HTR-8/SVneo (cell line): ENCODE measurements at regions not wholly inside any gene's neighbourhood (a gene's known extent, or its start where the extent isn't known, plus 50 kb on each side); places are given as distances from the start of the nearest gene placed in this dataset.
"Not testable (repeated sequence)": the region's sequence is repeated elsewhere in the genome, so short reads cannot be mapped to it uniquely, and the experiment has no call there.

Experiments used
- DNase-seq: peaks from one replicate; pipeline ENCODE4 v3.0.0; 2011; ENCODE audit warnings: low spot score, mixed read lengths; ENCODE audit not compliant: insufficient read length
- FAIRE-seq: peaks from 2 replicates; lab custom pipeline; 2011; peaks lifted over from hg19 to GRCh38; lab: Jason Lieb, UNC

DNA sequence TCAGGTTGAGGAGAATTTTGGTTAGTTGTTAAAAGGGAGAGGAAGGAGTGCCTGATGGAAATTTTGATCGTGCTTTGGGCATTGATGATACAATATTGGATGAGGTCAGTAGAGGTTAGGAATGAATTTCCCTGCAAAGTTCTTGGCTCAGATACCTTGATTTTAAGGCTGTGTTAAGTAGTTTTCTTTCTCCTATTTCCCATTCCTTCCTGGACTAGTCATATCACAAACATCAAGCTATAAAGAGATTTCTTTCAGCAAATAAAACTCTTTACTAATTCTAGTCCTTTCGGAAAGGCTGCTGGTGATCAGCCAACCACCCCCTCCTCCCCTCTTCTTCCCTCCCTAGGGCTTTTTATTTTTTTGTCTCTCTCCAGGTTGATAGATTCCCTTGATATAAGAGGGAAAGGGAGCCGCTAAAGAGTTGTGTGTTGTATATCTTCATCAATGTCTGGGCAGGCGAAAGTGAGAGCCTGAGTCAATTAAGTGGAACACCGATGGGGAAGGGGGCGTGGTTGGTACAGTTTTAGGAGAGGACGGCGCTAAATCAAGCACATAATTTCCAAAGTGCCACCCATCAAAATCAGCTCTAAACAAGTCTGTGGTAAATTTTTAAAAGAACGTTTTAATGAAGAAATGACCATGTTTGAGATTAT lies 100.1 kb upstream of the PLXNA2 start:
- FAIRE-seq: no peak
- no peak for DNase-seq

DNA sequence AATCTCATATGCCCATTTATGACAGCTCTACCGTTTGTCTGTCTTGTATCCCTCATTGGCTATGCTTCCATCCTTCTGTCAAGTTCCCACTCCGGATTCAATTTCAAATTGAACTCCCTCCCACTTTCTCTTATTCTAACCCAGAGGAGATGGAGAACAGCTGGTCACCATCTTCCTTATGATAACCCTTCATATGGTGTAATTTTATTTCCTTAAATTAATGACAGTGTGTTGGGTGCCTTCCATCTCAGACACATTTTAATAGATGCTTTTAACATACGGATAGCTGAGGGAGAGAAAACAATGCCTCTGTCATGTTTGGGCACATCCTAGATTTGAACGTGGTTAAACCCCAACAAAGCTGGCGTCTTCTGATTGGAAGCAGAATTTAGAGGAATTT lies 103.0 kb upstream of the PLXNA2 start:
- no peak for DNase-seq

DNA sequence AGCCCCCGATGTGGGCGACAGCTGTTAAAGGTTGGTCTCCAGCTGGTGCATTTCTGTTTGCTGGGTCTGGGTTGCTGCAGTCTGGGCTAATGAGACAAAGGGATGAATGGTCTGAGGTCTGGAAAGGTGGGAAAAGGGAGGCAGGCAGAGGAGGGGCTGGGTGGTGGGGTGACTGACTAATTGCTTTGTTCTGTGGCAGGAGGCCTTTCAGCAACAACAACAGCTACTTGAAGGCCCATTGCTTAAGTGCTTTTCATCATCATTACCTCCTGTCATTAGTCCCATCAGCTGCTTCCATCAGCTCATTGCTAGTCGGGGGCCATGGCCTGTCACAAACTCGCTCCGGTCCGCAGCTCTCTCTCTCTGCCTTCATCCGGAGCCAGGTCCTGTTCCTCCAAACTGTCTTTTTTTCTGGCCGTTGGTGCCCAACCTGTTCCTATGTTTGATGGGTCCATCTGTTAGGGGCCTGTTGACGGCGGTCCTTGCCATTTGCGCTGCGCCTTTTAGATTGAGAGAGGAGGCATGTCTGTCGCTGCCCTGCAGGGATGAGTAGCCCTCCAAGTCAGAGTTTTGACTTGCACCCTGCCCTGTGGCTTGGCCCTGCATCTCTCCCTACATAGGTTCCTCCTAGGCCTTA lies 105.6 kb upstream of the PLXNA2 start:
- FAIRE-seq (no peak), DNase-seq (no peak)

More for the DNA sequence above, 103.0 kb upstream of the PLXNA2 start:
- FAIRE-seq: no peak

DNA sequence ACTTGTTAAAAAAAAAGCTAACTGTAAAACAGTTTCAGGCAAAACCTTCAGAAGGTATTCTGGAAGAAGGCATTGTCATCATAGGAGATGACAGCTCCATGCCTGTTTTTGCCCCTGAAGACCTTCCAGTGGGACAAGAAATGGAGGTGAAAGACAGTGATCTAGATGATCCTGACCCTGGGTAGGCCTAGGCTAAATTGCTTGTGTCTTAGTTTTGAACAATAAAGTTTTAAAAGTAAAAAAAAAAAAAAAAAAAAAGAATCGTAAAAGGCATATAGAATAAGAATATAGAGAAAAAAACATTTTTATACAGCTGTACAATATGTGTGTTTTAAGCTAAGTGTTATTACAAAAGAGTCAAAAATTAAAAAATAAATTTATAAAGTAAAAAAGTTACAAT lies 106.6 kb upstream of the PLXNA2 start:
- FAIRE-seq: no peak
- DNase-seq: no peak

DNA sequence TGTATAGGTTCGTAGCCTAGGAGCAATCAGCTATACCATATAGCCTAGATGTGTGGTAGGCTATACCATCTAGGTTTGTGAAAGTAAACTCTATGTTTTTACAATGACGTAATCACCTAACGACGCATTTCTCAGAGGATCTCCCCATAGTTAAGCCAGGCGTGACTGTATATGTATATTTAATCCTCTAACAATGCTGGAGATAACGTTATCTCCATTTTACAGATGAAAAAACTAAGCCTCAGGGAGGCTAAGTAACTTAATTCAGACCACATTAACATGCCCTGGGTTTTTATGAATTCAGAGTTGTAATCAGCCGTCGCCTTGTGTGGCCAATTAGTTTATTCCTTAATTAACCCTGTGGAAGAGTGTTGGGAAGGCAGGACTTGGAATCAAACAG lies 107.7 kb upstream of the PLXNA2 start:
- FAIRE-seq: no peak
- DNase-seq: no peak

DNA sequence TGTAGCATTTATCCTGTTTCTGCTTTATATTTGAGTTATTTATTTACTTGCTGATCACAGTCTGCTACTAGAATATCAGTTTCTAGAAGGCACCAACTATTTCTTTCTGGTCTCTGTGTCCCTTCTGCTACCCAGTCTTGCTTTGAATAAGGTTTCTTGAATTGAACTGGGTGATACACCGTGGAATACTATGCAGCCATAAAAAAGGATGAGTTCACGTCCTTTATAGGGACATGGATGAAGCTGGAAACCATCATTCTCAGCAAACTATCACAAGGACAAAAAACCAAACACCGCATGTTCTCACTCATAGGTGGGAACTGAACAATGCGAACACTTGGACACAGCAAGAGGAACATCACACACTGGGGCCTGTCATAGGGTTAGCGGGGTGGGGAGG lies 109.6 kb upstream of the PLXNA2 start:
- FAIRE-seq, DNase-seq: not testable (repeated sequence)

DNA sequence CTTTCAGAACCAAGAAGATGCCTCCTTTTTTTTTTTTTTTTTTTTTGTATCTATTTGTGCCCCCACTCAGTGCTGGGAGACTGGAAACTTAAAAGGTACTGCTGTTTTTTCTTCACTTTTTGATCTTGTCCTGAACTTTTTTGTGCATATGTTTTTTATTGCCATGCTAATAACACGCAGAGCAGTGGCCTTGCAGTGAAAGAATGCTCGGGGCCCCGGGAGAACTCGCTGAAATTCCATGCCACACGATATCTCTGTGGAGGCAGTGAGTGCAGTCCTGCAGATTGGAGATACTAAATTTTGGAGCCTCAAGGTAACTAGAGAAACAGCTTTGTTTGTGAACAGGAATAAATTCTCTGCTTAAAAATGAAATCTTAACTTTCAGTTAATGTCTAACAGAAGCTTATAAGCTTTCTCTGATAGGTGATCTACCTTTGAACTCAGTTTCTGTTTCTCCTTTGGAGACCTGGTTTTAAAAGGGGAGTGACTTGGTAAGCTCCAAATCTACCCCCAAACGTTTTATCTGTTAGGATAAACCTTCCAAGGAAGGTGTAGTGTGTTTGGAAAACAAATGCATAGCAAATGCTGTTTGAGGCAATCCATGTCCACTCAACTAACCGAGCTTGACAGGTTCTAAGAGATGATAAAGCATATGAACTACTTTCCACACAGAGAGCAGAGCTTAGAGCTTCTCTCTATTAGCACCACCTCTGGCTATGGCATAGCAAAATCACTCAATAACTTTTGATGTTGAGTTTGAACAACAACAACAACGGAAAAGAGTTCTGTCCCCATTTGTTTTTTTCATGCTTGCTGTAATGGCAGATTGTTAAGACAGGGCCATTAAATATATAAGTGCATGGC lies 113.7 kb upstream of the PLXNA2 start:
- no peak for FAIRE-seq

DNA sequence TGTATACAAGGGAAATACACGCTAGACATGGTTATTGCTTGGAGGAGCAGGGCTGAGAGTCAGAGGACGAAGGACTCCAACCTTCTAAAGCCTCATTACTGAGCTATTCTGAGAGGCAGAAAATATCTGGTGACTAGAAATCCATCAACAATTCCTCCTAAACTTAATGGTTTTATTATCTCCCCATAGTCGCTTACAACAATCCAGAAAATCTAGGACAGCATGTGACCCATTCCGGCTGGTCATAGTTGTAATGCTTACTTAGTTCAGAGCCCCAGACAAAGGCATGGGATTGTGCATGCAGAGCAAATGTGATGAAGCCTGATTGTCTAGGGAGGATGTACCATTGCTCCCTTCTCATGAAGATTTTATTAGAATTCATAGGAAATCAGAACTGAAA lies 114.5 kb upstream of the PLXNA2 start:
- FAIRE-seq (no peak), DNase-seq (no peak)

More for the DNA sequence above, 113.7 kb upstream of the PLXNA2 start:
- no peak for DNase-seq

DNA sequence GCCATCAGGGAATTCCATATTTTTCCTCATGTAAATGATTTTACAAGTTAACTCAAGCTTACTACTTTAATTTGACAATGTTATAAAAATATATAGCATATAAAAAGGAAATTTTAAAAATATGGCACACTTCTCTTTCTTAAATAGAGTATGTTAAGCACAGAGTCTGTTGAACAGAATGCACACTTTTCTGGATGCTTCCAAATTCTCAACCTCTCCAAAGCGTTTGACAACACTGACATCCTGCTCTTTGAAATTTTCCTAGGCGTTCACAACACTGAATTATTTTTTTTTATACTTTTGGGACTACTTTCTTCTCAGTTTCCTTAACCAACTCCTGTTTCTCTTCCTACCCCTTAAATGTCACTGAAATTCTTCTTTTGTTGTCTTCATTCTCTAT lies 117.8 kb upstream of the PLXNA2 start:
- FAIRE-seq (no peak), DNase-seq (no peak)

DNA sequence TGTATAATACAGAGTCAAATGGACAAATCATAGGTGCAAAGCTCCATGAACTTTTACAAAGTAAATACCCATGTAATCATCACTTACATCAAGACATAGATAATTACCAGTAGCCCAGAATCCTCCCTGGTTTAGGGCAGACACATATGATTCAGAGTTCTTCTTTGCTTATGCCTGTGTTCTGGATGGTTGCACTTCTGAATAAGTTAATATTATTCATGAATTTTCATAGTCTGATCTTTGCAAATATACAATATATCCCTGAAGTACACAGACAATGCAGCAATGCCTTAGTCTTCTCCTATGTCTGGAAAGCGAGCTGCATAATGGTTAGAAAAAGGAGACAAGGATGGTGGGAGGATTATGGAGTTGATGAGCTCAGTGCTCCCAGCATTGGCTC lies 122.4 kb upstream of the PLXNA2 start:
- FAIRE-seq: no peak
- no peak for DNase-seq

DNA sequence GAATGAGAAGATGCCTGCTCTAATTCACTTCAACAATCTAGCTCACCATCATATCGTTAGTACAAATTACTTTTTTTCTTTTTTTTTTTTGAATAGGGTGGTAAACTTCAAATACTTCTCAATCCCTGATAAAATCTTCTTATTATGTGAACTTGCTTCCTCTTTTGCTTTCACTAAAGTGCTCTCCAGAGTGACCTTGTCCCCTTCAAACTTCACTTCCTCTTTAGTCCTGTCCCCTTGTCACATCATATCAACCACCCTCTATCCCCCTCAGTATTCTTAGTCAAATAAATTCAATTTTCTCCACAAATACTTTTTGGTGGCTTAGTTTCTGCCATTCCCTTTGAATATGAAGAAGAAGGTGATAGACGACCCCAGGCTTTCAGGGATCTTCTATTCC lies 124.9 kb upstream of the PLXNA2 start:
- DNase-seq: no peak
- FAIRE-seq: no peak

DNA sequence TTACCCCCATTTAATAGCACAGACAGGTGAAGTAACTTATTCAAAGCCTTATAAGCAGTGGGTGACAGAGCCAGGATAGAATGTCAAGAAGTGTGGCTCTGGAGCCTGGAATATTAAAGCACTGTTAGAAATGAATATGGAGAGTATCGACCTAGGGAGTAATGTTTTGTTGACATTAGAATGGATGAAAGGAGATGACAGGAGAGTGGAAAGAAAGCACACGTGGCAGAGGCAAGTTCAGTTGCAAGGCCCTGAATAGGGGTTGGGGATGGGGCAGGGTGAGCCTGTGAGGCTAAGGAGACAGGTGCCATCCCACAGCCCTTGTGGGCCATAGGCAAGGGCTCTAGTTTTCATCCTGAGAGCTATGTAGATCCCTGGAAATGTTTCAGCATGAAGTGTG lies 125.5 kb upstream of the PLXNA2 start:
- no peak for FAIRE-seq
- DNase-seq: no peak

DNA sequence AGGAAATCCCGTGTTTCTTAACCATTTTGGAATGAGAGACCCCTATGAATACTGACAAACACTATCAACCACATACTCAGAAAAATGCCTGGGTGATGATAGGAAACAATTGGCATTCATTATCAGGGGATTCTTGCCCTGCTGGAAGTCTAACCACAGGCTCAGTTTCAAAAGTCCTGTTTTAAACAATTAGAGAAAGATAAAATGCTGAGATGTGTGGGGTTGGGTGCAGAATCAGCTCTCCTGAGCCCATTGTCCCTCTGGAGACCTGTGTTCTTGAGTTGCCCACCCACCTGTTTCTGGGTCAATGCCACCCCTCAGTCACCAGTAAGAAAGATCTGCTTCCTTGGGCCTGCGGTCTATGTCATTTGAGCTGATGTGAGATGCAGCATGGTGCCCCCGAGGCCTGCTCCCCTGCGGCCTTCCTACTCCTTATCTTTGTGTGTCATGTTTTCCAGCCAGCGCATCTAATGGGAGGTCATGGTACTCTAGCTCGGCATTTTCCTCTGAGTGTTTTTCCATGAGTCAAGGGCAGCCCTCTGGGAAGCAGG lies 130.3 kb upstream of the PLXNA2 start:
- no peak for FAIRE-seq

DNA sequence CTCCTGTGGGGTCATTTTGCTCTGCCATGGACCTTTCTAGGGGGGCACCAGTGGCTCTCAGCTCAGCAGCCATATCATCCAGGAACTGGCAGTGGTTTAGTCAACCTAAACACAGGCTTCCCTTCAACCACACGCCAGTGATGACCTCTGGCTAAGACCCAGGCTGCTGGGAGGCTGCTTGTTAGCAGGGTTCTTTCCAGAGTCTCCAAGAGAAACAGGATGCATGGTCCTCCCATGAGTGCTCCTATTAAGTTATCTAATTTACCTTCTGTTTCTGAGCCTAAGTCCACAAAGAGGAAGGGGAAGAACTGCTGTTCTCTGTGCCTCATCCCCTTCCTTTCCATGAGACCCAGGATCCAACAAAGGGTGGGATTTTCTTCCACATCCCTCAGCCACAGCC lies 137.3 kb upstream of the PLXNA2 start:
- FAIRE-seq: no peak
- DNase-seq: no peak

More for the DNA sequence above, 130.3 kb upstream of the PLXNA2 start:
- no peak for DNase-seq

DNA sequence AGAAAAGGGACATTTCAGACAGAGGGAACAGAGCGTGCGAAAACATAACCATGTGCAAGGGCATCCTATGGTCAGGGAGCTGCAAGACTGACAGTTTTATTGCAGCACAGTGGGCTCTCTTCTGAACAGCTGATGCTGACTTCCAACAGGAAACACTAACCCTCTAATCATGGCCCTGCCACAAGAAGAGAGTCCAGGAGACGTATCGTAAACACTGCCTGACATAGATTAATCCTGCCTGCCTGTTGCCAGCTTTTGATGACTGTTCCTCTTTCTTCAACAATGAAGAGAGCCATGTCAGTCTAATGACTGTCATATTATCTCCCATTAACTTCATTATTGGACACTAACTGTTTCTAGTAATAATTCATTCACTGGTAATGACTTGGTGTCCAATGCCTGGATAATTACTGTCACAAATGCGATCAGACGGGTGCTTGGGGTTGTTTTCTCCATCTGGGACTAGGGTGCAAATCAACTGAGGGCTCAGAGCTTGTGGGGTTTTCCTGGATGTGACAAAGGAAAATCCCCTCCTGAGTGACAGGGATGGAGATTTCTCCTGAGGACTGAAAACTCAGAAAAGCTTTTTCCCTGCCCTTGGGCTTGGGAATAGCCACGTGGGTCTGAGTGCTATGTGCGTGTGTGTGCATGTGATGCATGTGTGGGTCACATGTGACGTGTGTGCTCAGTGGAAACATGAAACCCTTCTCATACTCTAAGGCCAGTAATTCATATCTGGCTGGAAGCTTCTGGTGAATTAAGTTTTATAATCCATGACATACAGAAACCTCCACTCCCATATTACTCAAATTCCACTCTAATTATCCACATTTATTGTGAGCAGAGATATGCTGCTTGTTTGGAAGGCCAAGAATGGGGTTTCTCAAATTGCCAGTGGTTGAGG lies 144.0 kb upstream of the PLXNA2 start:
- no peak for FAIRE-seq
- no peak for DNase-seq

DNA sequence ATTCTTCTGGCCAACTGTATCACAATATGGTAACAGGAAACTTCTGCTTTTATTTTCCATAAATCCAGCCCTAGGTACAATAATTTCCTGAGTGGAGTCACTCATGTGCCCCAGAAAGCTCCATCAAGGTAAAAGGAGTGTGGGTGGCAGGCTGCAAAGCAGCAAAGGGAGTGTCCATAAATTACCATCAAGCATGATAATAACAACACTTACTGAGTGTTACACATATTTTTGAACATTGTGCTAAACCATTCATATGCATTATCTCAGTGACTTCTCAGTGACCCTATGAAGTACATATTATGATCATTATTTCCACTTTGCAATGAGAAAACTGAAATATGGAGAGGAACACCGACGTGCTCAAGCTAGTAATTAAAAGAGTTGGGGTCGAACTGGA lies 149.2 kb upstream of the PLXNA2 start:
- no peak for FAIRE-seq

DNA sequence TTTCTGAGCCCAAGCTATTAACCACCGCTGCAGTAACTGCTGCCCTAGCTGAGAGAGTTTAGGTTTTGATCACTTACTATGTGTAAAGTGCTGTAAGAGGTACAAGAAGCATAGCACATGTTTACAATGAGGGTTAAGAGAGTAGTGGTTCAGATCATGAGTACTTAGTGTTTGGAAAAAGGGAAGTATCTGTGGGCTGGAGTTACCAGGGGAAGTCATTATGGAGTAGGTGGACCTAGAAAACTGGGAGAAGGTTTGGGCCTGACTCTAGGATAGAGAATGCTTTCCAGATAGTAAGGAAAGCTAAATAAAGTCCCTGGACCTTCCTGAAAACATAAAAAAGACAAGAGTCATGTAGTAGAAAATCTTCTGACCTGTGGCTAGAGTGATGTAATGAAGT lies 149.6 kb upstream of the PLXNA2 start:
- FAIRE-seq (no peak), DNase-seq (no peak)

More for the DNA sequence above, 149.2 kb upstream of the PLXNA2 start:
- DNase-seq: no peak

DNA sequence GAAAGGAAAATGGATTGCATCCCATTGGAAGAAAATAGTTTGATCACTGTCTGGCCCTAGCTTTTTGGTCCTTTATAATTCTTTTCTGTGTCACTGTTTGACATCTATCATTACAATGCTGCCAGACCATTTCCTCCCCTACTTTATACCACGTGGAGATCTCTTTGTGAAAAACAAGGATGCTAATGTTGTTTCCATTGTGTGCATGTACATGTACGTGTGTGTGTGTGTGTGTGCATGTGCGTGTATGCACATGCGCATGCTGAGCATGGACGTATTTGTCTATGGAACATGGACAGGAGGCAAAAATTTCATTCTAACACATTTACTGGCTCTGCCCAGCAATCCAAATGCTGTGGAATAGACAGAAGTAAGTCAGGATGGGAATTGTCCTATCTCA lies 153.1 kb upstream of the PLXNA2 start:
- no peak for FAIRE-seq
- no peak for DNase-seq

DNA sequence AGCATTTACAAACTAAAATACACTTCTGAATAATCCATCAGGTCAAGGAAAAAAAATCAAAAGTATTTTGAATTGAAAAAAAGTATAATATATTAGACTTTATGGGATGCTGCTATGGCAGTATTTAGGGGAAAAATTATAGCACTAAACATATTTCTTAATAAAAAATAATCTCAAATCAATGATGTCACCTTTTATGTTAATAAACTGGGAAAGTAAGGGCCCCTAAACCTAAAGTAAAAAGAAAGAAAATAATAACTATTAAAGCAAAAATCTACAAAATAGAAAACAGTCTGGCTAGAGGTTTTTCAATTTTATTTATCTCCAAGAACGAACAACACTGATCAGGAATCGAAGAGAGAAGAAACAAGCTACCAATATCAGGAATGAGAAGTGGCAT lies 160.8 kb upstream of the PLXNA2 start:
- FAIRE-seq: no peak
- DNase-seq: no peak

DNA sequence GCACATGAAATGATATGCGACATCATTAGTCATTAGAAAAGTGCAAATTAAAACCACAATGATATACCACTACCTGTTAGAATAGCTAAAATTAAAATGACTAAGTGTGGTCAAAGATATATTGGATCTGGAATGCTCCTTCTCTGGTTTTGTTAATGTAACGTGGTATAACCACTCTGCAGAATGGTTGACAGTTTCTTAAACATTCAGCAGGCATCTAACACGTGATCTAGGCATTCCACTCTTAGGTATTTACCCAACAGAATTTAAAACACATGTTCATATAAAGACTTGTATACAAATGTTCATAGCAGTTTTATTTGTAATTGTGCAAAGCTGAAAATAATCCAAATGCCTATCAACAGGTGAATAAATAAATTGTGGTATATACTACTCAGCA lies 165.0 kb upstream of the PLXNA2 start:
- FAIRE-seq (no peak), DNase-seq (no peak)
